RPMI7951 (cell line): ENCODE measurements at regions not wholly inside any gene's neighbourhood (a gene's known extent, or its start where the extent isn't known, plus 50 kb on each side); places are given as distances from the start of the nearest gene placed in this dataset.
A peak's percentile ranks its signal among the peaks of the same experiment; 100 is the strongest.

Experiments used
- DNase-seq: peaks from one replicate; pipeline ENCODE4 v3.0.0-alpha.2; 2012; ENCODE audit warnings: low read depth

DNA sequence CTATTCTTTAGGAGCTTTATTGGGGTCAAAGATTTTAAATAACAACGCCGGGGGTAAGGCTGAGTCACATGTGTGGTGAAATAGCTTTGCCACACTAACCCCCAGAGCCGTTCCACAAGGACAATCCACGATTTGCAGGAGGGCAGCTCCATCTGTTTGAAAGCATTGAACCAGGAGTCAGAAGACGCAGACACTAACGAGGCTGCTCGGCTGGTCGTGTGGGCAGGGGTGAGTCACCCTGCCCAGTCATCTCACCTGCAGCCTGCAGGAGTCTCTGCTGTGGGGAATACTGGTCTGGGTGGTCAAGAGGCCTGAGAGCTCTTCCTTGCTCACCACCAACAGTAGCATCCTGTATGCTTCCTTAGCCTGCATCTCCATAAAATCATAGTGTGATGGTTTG lies 149.2 kb upstream of the NCK2 start:
- peak; percentile 83 for DNase-seq

DNA sequence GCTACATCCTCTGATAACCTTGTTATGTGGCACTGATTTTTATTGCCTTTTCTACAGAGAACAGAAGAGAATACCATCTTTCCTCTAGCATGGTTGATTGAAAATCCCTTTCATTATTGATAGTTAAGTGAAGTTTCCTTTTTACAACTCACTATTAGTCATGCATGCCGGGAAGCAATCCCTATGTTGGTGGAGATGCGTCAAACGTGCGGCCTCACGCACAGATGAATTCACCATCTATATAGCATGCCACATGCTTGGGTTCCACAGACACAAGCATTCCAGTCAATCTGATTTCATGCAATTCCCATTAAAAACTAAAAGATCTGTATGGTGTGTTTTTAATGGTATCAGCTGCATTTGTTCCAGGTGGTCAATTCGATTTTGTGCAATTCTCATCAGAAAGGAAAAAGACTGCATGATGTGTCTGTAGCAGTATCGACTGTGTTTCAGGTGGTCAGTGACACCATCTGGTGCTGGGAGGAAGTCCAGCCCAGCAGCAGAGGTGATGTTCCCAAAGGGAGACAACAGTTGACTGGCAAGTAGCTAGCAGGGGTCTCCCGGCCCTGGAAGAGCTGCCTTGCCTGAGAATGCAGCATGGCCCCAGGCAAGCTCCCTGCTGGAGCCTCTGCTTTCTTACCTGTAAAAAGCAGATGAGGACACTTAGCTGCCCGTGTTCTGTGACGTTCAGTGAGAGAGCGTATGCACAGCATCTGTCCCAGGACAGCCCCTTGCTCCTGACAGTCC lies 151.3 kb upstream of the NCK2 start:
- peak; percentile 70 for DNase-seq

DNA sequence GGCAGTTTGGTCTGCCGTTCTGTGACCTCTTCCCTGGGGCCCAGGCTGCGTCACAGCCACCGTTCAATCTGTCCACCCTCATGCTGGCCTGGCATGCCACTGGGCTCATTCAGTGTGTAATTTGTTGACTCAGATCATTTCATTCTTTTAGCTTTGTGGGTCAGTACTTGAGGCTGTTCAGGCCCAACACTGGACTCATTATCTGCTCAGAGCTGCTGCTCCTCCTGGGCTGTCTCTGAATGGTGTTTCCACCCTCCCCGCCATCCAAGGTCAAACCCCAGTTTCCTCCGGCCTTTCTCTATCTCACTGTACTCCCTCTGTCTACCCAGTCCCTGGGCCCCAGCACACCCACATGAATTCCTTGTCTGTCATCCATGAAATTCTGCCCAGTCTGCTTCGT lies 152.4 kb upstream of the NCK2 start:
- DNase-seq: peak; percentile 70

DNA sequence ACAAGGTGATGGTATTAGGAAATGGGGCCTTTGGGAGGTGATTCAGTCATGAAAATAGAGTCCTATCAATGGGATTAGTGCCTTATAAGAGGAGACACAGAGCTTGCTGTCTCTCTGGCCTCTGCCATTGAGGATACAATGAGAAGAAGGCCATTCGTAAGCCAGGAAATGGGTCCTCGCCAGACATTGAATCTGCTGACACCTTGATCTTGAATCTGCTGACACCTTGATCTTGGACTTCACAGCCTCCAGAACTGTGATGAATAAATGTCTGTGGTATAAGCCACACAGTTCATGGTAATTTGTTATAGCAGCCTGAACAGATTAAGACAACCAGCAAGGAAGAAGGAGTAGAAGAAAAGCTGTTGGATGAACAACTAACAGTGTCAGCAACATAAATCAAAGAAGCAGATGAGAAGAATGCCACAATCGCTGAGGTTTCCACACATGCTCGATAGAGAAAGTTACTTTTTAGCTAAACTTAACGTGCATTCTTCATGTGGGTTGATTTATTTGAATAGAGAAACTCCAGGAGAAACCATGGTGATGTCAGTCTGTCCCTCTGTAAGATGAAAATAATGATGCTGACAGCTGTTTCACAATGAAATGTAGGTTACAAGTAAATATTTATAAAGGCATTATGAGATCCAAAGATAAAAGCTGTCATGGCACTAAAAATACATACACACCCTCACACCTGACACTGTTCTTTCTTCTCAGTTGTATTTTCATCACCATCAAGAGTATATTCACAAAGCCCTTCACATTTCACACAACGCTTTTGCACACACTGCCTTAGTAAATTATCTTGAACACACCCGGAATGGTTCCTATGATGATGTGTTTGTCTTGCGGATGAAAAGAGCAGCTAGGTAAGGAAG lies 153.7 kb upstream of the NCK2 start:
- no peak for DNase-seq

DNA sequence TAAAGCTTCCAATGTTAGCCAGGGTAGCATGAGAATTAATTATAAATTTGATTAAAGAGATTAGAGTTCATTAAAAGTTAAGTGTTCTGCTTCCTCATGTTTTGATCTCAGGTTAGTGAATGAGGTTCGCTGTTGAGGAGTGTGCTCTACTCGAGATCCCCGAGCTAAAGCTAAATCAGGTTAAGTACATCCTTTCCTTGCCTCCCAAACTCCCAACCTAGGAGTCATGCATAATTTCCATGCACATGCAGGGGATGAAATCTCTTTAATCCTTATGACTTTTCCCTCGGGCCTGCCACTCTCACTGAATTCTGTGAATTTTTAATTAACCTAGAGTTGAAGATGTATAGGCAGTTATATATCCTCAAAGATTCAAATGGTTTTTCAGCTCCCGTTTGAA lies 156.1 kb upstream of the NCK2 start:
- no peak for DNase-seq

DNA sequence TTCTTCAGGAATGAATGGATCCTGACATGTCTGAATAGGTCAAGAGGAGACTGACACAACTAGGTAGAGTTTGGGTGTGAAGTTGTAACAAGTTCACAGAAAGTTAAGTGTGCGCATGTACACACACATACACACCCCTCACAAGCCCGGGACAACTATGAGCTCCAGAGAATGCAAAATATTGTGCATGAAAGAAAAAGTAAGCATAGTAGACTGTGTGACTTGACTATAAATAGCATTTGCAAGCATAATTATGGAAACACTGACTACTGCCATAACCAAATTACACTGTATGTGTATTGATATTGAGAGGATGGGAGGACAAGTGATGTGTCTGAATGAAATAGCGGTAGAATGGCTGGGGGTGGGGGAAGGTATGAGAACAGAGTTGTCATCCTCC lies 157.1 kb upstream of the NCK2 start:
- DNase-seq: no peak

DNA sequence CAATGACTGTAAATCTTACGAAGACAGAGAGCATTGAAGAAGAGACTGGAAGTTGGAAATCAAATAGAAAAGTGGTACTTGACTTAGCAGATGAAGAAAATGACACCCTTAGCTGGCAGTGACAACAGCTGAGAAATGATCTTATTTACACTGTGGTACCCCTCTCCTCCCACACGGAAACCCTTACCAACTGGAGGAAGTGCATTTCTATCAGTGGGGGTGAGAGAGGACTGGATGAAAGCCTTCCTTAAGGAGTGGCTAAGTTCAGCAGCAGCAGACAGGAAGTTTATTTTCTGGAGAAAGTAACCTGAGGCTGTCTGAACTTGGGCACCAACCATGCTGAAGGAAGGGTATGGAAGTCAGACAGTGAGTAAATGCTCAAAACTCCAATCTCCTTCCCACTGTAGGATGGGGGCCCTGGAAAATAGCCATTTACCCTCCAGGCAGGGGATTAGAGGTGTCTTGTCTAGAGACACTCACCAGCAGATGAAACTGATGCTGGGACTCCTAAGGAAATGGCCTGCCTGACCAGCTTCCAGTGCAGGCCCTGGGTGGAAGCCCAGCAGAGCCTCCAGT lies 160.2 kb upstream of the NCK2 start:
- peak; percentile 65 for DNase-seq

DNA sequence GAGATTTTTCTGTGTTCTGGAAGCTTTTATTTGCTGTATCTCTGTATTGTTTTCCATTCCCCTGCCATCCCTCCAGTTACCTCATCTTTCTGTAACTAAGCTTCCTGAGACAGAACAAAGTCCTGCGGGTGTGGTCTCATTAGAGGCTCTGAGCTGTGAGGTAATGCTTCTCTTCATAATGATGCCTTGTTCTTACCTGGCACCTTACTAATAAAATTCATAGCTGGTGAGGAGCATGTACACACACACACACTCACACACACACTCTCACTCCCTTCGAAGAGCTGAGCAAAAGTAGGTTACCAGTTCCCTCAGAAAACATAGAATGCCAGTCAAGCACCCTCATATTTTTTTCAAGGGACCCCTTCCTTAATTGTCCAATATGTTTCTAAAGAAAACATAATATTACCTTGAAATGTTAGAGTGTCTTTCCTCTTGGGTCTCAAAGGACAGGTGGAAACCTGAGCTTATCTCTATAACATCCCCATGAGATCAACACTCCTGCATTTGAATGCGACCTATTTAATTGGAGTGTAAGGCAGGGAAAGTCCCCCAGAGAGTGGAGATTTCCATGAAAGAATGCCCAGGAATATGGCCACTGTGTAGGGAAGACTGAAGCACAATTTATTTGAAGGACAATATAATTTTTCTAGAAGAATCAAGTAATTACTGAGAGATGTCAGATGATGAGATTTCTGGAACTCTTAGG lies 161.6 kb upstream of the NCK2 start:
- no peak for DNase-seq

DNA sequence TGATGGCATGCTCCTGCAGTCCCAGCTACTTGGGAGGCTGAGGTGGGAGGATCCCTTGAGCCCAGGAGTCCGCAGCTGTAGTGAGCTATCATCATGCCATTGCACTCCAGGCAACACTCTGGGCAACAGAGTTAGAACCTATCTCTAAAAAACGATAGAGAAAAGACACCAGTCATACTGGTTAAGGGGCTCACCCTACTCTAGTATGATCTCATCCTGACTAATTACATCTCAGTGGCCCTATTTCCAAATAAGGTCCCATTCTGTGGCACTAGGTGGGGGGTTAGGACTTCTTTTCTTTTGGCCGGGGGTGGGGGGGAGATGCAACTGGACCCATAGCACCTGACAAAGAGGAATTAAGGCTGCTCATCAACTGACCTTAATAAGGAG lies 163.2 kb upstream of the NCK2 start:
- peak; percentile 15 for DNase-seq

DNA sequence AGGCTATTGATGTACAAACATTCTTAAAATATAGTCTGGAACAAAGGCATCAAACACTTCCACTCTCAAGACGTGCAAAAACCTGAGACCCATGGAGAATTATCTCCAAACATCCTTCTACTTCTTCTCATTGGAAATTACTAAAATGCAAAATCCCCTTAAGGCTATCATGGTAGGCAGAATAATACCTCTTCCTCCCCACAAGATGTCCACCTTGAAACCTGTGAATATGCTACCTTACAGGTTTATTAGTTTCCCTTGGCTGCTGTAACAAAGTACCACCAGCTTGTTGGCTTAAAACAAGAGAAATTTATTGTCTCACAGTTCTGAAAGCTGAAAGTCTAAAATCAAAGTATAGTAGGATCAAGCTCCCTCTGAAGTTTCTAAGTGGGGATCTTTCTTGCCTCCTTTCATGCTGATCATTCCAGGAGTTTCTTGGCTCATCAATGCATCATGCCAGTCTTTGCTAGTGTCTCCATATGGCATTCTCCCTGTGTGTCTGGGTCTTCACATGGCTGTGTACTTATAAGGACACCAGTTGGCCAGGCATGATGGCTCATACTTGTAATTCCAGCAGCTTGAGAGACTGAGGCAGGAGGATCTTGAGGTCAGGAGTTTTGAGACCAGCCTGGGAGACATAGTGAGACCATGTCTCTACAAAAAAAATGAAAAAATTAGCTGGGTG lies 163.7 kb upstream of the NCK2 start:
- DNase-seq: no peak

DNA sequence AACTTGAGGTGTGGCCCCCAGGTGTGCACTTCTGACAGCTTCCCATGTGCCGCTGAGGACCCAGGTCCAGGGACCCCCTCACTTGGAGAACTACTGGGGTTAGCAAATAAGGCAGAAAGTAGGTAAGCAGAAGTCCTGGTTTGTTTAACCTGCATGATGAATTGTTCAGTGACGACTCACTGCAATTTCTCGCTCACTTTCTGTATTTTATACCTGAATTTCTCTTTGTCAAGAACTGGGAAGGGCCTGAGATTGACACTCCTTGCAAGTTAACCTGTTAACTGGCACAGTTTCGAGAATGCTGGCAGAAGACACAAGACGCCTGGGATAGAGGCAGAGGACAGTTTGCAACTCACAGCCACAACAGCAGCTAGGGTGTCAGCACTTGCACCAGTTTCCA lies 164.5 kb upstream of the NCK2 start:
- no peak for DNase-seq

DNA sequence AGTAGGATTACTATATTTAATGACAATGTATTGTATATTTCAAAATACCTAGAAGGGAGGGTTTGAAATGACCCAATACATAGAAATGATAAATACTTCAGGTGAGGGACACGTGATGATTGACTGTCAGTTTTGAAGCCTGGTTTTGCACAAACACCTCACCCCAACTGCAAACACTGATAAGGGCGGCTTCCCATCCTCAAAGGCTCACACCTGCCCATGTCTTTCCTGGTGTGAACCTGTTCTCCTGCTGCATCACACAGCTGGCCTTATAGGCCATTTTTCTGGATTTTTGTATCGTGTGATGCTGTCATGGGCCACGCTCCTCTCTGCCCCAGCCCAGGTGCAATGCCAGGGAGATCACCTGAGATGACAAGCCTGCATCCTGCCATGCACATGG lies 166.5 kb upstream of the NCK2 start:
- DNase-seq: no peak

DNA sequence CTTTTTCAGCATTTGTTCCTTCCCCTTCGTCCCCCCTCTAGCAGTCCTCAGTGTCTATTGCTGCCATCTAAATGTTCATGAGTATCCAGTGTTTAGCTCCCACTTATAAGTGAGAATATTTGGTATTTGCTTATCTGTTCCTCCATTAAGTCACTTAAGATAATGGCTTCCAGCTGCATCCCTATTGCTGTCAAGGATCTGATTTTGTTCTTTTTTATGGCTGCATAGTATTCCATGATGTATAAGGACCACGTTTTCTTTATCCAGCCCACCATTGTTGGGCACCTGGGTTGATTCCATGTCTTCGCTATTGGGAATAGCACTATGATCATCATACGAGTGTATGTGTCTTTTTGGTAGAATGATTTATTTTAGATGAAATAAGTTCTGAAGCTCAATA lies 166.9 kb upstream of the NCK2 start:
- no peak for DNase-seq

DNA sequence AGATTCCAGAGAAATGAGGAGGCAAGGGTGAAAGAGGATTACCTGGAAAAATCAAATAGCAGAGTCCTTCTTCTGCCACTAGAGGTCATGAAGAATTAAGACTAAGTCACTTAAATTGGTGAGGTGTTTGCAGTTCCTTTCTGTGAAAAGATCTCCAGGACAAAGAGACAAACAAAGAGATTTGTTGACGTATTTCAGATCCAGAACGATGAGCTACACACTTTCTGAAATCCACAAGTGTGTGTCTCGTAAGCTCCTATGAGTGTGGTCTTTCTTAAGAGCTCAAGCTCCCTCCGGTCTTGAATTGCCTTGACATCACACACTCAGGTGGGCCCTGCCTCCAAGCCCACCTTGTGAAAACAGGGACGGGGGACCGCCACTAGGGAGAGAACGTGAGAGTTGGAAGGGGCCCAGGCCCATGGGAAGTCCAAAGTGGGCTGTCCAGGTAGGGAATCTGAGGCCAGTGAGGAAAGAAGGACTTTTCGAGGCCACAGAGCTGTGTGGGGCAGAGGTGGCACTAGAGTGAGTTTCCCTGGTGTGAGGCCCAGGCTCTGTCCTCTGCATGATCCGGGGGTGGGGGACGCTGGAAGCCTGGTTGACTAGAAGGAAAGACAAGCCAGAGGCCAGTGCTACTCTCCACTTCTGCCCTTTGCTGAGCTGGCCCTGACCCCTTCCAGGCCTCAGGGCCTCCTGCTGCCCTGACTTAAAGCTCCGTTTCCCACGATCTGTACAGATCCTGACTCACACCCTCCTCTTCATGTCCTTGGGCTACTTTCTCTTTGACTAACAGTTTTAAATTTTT lies 168.1 kb upstream of the NCK2 start:
- DNase-seq: peak; percentile 90

DNA sequence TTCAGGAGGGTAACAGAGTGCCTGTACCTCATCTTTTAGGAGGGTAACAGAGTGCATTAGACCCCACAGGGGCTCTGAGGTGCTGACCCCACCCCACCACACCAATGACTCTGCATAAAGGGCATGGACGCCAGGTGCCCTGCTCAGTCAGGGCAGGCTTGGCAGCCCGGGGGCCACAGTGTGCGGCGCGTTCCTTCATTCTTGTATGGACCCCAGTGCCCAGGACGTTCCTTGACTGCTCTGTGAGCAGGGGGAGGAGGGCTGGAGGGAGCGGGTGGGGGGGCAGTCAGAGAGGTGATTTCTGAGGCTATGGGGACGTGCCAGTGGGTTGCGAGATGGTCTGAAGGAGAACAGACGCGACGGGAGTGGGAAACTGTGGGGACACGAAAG lies 168.7 kb upstream of the NCK2 start:
- DNase-seq: no peak

DNA sequence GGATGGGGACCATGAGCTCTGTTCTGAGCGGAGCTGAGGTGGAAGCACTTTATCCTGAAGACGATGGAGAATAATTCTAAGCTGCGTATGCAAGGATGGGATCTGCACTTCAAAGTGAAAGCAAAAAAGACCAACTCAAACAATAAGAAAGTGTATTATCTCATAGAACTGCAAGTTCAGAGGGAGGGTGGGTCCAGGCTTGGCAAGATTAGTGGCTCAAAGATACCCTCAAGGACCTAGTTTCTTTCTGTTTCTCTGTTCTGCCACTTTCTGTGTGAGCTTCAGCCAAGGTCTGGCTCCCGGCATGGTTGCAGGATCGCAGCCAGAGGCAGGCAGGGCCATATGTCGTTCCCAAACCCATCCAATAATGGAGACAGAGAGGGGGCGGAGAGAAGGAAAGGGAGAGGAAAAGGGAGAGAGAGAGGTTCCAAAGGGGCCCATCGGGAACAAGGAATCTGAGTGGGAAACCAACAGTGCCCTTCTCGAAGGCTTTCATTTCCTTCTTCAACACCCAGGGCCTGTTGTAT lies 169.2 kb upstream of the NCK2 start:
- DNase-seq: no peak

DNA sequence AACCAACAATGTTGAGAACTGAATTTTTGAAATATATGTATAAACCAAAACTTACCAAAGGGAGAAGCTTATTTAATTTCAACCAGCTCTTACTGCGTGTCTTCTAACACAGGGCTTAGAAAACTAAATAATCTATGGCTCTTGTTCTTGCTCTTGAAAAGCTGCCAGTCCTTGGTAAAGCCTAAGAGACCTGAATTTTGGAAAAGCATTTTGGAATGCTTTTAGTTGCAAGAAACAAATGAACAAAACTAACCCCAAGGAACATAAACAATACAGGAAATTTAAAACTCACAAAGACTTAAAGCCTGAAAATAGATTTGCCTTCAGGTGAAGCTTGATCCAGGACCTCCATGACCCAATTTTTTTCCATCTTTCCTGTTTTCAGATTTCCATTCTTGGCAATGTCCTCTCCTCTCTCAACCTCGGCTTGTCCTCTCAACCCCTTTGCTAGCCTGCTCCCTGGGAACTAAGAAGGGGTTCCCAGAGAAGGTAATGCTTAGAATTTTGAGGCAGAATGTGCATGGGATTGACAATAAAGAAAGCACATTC lies 169.8 kb upstream of the NCK2 start:
- no peak for DNase-seq

DNA sequence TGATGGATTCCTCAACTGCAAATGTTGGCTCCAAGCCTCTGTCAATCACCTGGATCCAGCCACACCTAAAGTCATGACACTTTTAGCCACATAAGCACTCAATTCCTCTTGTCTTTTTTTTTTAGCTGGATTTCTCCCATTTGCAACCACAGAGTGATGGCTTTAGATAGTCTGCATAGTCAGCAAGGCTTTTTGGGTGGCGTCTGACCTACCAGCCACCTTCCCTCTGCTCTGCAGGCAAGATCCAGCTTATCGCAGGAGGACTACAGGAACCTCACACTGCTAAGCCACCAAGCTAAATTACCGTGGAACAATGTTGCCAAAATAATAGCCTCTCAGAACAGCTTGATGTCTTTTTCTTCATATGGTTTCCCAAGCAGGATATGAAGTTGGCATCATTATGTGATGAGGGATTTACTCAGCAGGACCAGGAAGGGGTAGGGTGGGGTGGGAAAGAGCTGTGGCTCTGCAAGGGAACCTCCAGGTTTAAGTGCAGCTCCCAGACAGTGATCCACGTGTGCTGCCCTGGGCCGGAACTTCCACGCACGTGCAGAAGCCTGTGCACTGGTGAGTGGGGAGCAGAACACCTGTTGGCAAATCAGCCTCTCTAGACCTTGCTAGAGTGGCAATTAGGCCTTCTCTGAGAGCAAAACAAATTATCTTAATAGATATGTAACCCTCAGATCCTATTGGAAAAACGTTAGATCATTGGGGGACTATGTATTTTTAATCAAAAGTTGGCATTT lies 170.6 kb upstream of the NCK2 start:
- no peak for DNase-seq

DNA sequence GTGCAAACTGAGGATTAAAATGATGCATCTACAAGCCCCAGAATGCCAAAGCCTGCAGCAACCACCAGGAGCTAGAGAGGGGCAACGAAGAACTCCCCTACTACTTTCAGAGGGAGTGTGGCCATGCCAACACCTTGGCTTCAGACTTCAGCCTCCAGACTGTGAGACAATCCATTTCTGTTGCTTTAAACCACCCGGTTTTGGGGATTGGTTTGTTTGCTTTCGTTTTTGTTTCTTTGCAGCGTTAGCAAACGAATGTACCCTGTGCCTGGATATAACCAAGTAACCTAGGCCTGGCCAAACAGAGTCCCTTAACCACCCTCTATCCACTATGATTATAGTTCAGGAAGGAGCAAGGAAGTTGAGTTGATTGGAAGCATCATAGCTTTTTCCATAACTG lies 171.2 kb upstream of the NCK2 start:
- DNase-seq: no peak
